ENCODE measurements at regions not wholly inside any gene's neighbourhood (a gene's known extent, or its start where the extent isn't known, plus 50 kb on each side); places are given as distances from the start of the nearest gene placed in this dataset.

GRCh38 chr5:124061068-124061430 lies 549.1 kb downstream of the CSNK1G3 start:
- no peak for DNase-seq (ENCODE audit: low read depth)

- DNase-seq (ENCODE audit: low read depth) = no peak
Measured at GRCh38 chr5:124060413-124061067, 548.6 kb downstream of the CSNK1G3 start.

GRCh38 chr5:124060011-124060410 lies 548.0 kb downstream of the CSNK1G3 start:
- no peak for DNase-seq (ENCODE audit: low read depth)

GRCh38 chr5:124059200-124059599 lies 547.2 kb downstream of the CSNK1G3 start:
- no peak for DNase-seq (ENCODE audit: low read depth)

GRCh38 chr5:124057724-124058231 lies 545.8 kb downstream of the CSNK1G3 start:
- DNase-seq (ENCODE audit: low read depth) = no peak

GRCh38 chr5:124056991-124057723 lies 545.2 kb downstream of the CSNK1G3 start:
- no peak for DNase-seq (ENCODE audit: low read depth)

- no peak for DNase-seq (ENCODE audit: low read depth)
Measured at GRCh38 chr5:124056326-124056990, 544.5 kb downstream of the CSNK1G3 start.

GRCh38 chr5:124055751-124056150 lies 543.8 kb downstream of the CSNK1G3 start:
- DNase-seq (ENCODE audit: low read depth) = no peak

- DNase-seq (ENCODE audit: low read depth) = no peak
Measured at GRCh38 chr5:124054564-124054963, 542.6 kb downstream of the CSNK1G3 start.

GRCh38 chr5:124053340-124053739 lies 541.4 kb downstream of the CSNK1G3 start:
- DNase-seq (ENCODE audit: low read depth) = no peak

GRCh38 chr5:124052201-124052600 lies 540.2 kb downstream of the CSNK1G3 start:
- no peak for DNase-seq (ENCODE audit: low read depth)

GRCh38 chr5:124050120-124050770 lies 538.3 kb downstream of the CSNK1G3 start:
- DNase-seq (ENCODE audit: low read depth) = no peak

- no peak for DNase-seq (ENCODE audit: low read depth)
Measured at GRCh38 chr5:124045412-124045811, 533.4 kb downstream of the CSNK1G3 start.

- DNase-seq (ENCODE audit: low read depth) = no peak
Measured at GRCh38 chr5:124044613-124045012, 532.6 kb downstream of the CSNK1G3 start.

GRCh38 chr5:124043456-124043855 lies 531.5 kb downstream of the CSNK1G3 start:
- DNase-seq (ENCODE audit: low read depth) = no peak

- DNase-seq (ENCODE audit: low read depth) = no peak
Measured at GRCh38 chr5:124040799-124041198, 528.8 kb downstream of the CSNK1G3 start.

GRCh38 chr5:124039410-124039809 lies 527.4 kb downstream of the CSNK1G3 start:
- no peak for DNase-seq (ENCODE audit: low read depth)

GRCh38 chr5:124036786-124037185 lies 524.8 kb downstream of the CSNK1G3 start:
- no peak for DNase-seq (ENCODE audit: low read depth)

GRCh38 chr5:124034963-124035362 lies 523.0 kb downstream of the CSNK1G3 start:
- no peak for DNase-seq (ENCODE audit: low read depth)

- DNase-seq (ENCODE audit: low read depth) = no peak
Measured at GRCh38 chr5:124034083-124034700, 522.2 kb downstream of the CSNK1G3 start.

- no peak for DNase-seq (ENCODE audit: low read depth)
Measured at GRCh38 chr5:124030043-124030491, 518.1 kb downstream of the CSNK1G3 start.

GRCh38 chr5:124027441-124027840 lies 515.5 kb downstream of the CSNK1G3 start:
- no peak for DNase-seq (ENCODE audit: low read depth)

Data from T follicular helper cell (primary cell).